HEK293 (cell line): ENCODE measurements at regions not wholly inside any gene's neighbourhood (a gene's known extent, or its start where the extent isn't known, plus 50 kb on each side); places are given as distances from the start of the nearest gene placed in this dataset.

Experiments used
- CTCF ChIA-PET: fragments of 350-600 bp; formaldehyde crosslinking; extraction: SDS; loops from one replicate; lab custom pipeline; 2021; ENCODE audit warnings: antibody characterized with exemption; lab: Yijun Ruan, JAX
- POLR2A ChIA-PET: fragments of 300-600 bp; formaldehyde crosslinking; extraction: SDS; loops from one replicate; lab custom pipeline; 2020; ENCODE audit warnings: antibody characterized with exemption, inconsistent platforms; lab: Yijun Ruan, JAX
- H3K27ac ChIP-seq: fragments of 200-500 bp; sonication (Bioruptor generic); 2 replicates; pipeline ENCODE4 v1.5.1; 2014; ENCODE audit warnings: low read depth, low read length, control low read depth, inconsistent platforms; ENCODE audit errors: extremely low read depth
- H3K36me3 ChIP-seq, 2 experiments: fragments of 200-500 bp in 1 of 2; sonication (Bioruptor generic) in 1 of 2; 1 replicate in 1 of 2; 2 replicates in 1 of 2; pipeline ENCODE4 v1.5.1; 2014 to 2017; ENCODE audit warnings: inconsistent platforms in 2 of 2, low read length in 2 of 2; ENCODE audit not compliant: control insufficient read depth in 2 of 2, insufficient read depth in 1 of 2
- H3K4me1 ChIP-seq: fragments of 200-500 bp; sonication (Bioruptor generic); 2 replicates; pipeline ENCODE4 v1.5.1; 2014; ENCODE audit warnings: mild to moderate bottlenecking, low read length, inconsistent platforms; ENCODE audit not compliant: control insufficient read depth, insufficient read depth
- H3K4me3 ChIP-seq: 2 replicates; pipeline ENCODE4 v1.5.1; 2011; ENCODE audit warnings: low read depth, mild to moderate bottlenecking, control low read depth, low read length, moderate library complexity
- H3K9me3 ChIP-seq: fragments of 200-500 bp; sonication (Bioruptor generic); 2 replicates; pipeline ENCODE4 v1.5.1; 2014; ENCODE audit warnings: low read depth, low read length, inconsistent platforms; ENCODE audit not compliant: control insufficient read depth, insufficient read depth
- IKZF3 ChIP-seq: fragments of 450-650 bp; IDR thresholded peaks from 2 replicates; pipeline ENCODE4 v1.5.0; 2018; ENCODE audit warnings: missing biosample characterization, mild to moderate bottlenecking, missing genetic modification characterization, moderate library complexity
- REST ChIP-seq: fragments of 450-650 bp; formaldehyde crosslinking; IDR thresholded peaks from 2 replicates; pipeline ENCODE4 v1.5.1; 2016; ENCODE audit warnings: missing biosample characterization, missing genetic modification characterization
- ZBTB7A ChIP-seq: fragments of 450-650 bp; formaldehyde crosslinking; IDR thresholded peaks from 2 replicates; pipeline ENCODE4 v1.5.1; 2016; ENCODE audit warnings: low read depth, missing biosample characterization, missing genetic modification characterization
- ZNF311 ChIP-seq: fragments of 450-650 bp; formaldehyde crosslinking; IDR thresholded peaks from 2 replicates; pipeline ENCODE4 v1.5.1; 2017; ENCODE audit warnings: missing biosample characterization, missing genetic modification characterization, borderline replicate concordance
- ZNF341 ChIP-seq: fragments of 450-650 bp; formaldehyde crosslinking; IDR thresholded peaks from 2 replicates; pipeline ENCODE4; 2016; ENCODE audit warnings: low read depth, missing biosample characterization, missing genetic modification characterization
- ZNF510 ChIP-seq: fragments of 450-650 bp; formaldehyde crosslinking; IDR thresholded peaks from 2 replicates; pipeline ENCODE4 v1.5.1; 2018; ENCODE audit warnings: mild to moderate bottlenecking, missing genetic modification characterization, missing biosample characterization; ENCODE audit not compliant: insufficient replicate concordance
- ZNF830 ChIP-seq: fragments of 450-650 bp; IDR thresholded peaks from 2 replicates; pipeline ENCODE4 v1.5.0; 2018; ENCODE audit warnings: missing biosample characterization, missing genetic modification characterization, low read depth, mild to moderate bottlenecking, moderate library complexity
- TF ChIP-seq, protein P1 (sequence below): fragments of 450-650 bp; formaldehyde crosslinking; IDR thresholded peaks from 2 replicates; pipeline ENCODE4 v1.5.1; 2016; ENCODE audit warnings: missing biosample characterization, missing genetic modification characterization, borderline replicate concordance

- no peak for TF ChIP-seq ZNF341
- TF ChIP-seq, protein P1, sequence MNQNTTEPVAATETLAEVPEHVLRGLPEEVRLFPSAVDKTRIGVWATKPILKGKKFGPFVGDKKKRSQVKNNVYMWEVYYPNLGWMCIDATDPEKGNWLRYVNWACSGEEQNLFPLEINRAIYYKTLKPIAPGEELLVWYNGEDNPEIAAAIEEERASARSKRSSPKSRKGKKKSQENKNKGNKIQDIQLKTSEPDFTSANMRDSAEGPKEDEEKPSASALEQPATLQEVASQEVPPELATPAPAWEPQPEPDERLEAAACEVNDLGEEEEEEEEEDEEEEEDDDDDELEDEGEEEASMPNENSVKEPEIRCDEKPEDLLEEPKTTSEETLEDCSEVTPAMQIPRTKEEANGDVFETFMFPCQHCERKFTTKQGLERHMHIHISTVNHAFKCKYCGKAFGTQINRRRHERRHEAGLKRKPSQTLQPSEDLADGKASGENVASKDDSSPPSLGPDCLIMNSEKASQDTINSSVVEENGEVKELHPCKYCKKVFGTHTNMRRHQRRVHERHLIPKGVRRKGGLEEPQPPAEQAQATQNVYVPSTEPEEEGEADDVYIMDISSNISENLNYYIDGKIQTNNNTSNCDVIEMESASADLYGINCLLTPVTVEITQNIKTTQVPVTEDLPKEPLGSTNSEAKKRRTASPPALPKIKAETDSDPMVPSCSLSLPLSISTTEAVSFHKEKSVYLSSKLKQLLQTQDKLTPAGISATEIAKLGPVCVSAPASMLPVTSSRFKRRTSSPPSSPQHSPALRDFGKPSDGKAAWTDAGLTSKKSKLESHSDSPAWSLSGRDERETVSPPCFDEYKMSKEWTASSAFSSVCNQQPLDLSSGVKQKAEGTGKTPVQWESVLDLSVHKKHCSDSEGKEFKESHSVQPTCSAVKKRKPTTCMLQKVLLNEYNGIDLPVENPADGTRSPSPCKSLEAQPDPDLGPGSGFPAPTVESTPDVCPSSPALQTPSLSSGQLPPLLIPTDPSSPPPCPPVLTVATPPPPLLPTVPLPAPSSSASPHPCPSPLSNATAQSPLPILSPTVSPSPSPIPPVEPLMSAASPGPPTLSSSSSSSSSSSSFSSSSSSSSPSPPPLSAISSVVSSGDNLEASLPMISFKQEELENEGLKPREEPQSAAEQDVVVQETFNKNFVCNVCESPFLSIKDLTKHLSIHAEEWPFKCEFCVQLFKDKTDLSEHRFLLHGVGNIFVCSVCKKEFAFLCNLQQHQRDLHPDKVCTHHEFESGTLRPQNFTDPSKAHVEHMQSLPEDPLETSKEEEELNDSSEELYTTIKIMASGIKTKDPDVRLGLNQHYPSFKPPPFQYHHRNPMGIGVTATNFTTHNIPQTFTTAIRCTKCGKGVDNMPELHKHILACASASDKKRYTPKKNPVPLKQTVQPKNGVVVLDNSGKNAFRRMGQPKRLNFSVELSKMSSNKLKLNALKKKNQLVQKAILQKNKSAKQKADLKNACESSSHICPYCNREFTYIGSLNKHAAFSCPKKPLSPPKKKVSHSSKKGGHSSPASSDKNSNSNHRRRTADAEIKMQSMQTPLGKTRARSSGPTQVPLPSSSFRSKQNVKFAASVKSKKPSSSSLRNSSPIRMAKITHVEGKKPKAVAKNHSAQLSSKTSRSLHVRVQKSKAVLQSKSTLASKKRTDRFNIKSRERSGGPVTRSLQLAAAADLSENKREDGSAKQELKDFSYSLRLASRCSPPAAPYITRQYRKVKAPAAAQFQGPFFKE, result no peak
Observed at GRCh38 chrX:116111934-116112595, 58.5 kb upstream of the AGTR2 start (continued).

GRCh38 chrX:116114999-116115398 is 55.5 kb upstream of the AGTR2 start:
- H3K4me3 ChIP-seq, result no peak overlapping the region
- CTCF ChIA-PET, result no interaction called here
- POLR2A ChIA-PET, result no interaction called here
- H3K36me3 ChIP-seq, result no peaks in the 10 kb centered on the region; a peak in 1 of 3 replicates
- no peaks in the 10 kb centered on the region for H3K9me3 ChIP-seq
- no peaks in the 10 kb centered on the region for H3K4me1 ChIP-seq
- no peak overlapping the region for H3K27ac ChIP-seq
- no peak for TF ChIP-seq ZNF830 (tag by site-specific recombination)
- no peak for TF ChIP-seq IKZF3 (tag by site-specific recombination)
- TF ChIP-seq REST (tag by site-specific recombination), result no peak
- no peak for TF ChIP-seq ZBTB7A (tag by site-specific recombination)
- no peak for TF ChIP-seq ZNF311 (tag by site-specific recombination)
- TF ChIP-seq ZNF510 (tag by site-specific recombination), result no peak
